Transverse colon (tissue), 4 donors: ENCODE measurements at regions not wholly inside any gene's neighbourhood (a gene's known extent, or its start where the extent isn't known, plus 50 kb on each side); places are given as distances from the start of the nearest gene placed in this dataset.

ENCODE experiments used
- CTCF ChIP-seq, 5 experiments: fragments of 200-600 bp in 3 of 5; fragments of 450-650 bp in 2 of 5; sonication (generic) in 3 of 5; IDR thresholded peaks; 1 replicate in 2 of 5; 2 replicates in 3 of 5; pipeline ENCODE4 v1.5.1; 2016 to 2017; ENCODE audit warnings: antibody characterized with exemption in 5 of 5, inconsistent platforms in 3 of 5, mild to moderate bottlenecking in 2 of 5, moderate library complexity in 1 of 5
- EP300 ChIP-seq: sonication (generic); formaldehyde crosslinking; IDR thresholded peaks from one replicate; pipeline ENCODE4 v1.6.1; 2017; ENCODE audit warnings: antibody characterized with exemption, low read depth
- POLR2A ChIP-seq: fragments of 450-650 bp; IDR thresholded peaks from one replicate; pipeline ENCODE4 v1.6.1; 2016; ENCODE audit warnings: antibody characterized with exemption, mild to moderate bottlenecking, moderate library complexity
- POLR2AphosphoS5 ChIP-seq, 3 donors: sonication (generic); formaldehyde crosslinking; IDR thresholded peaks; one replicate each; pipeline ENCODE4 v1.6.1; 2016; ENCODE audit warnings: antibody characterized with exemption in 3 of 3

GRCh38 chr3:103966749-103967148, 1400.0 kb upstream of the ALCAM start:
- TF ChIP-seq CTCF (IDR thresholded peaks at IDR 0.05) (no peak), POLR2A (no peak), POLR2AphosphoS5 (IDR thresholded peaks at IDR 0.05) (no peak), EP300 (no peak)
